Caco-2 (cell line): ENCODE measurements at regions not wholly inside any gene's neighbourhood (a gene's known extent, or its start where the extent isn't known, plus 50 kb on each side); places are given as distances from the start of the nearest gene placed in this dataset.
"Not testable (repeated sequence)": the region's sequence is repeated elsewhere in the genome, so short reads cannot be mapped to it uniquely, and the experiment has no call there.

ENCODE experiments used
- BruUV-seq: library from RNA; stranded (reverse); fragments of 400-500 nt; replicated peaks from 2 replicates; lab custom pipeline; 2021; lab: Mats Ljungman, UMichigan
- CTCF ChIA-PET: fragments of 300-600 bp; sonication (Branson Sonifier 250); formaldehyde crosslinking; loops from one replicate; lab custom pipeline; 2022; ENCODE audit warnings: antibody characterized with exemption; lab: Charles Lee
- POLR2A ChIA-PET: fragments of 300-600 bp; sonication (Branson Sonifier 250); formaldehyde crosslinking; loops from one replicate; lab custom pipeline; 2022; ENCODE audit warnings: antibody characterized with exemption; lab: Charles Lee
- DNase-seq, 2 experiments: peaks; one replicate each; pipeline versions ENCODE4 v3.0.0 to v3.0.0-alpha.2; 2020 to 2022
- H3K27me3 ChIP-seq: replicated peaks from 2 replicates; pipeline ENCODE4 v1.6.0; 2011; ENCODE audit warnings: low read length; ENCODE audit not compliant: control insufficient read depth, insufficient read depth
- H3K36me3 ChIP-seq: 2 replicates; pipeline ENCODE4 v1.5.1; 2011; ENCODE audit warnings: low read length; ENCODE audit not compliant: control insufficient read depth, insufficient read depth
- H3K4me1 ChIP-seq: fragments of 250-450 bp; sonication (Bioruptor Pico); 2 replicates; pipeline ENCODE4 v1.5.1; 2020; ENCODE audit warnings: mild to moderate bottlenecking
- H3K4me3 ChIP-seq: 2 replicates; pipeline ENCODE4 v1.5.1; 2011; ENCODE audit warnings: low read depth, mild to moderate bottlenecking, control low read depth, low read length
- H3K9me3 ChIP-seq: fragments of 250-450 bp; sonication (Bioruptor Pico); 2 replicates; pipeline ENCODE4 v1.5.1; 2020; ENCODE audit warnings: mild to moderate bottlenecking, moderate library complexity
- H3K27ac Mint-ChIP-seq: one replicate; pipeline ENCODE4 v1.8.0; 2022; ENCODE audit warnings: mixed read lengths; ENCODE audit not compliant: unreplicated experiment
- H3K27me3 Mint-ChIP-seq: one replicate; pipeline ENCODE4 v1.8.0; 2022; ENCODE audit warnings: mixed read lengths; ENCODE audit not compliant: insufficient read depth, unreplicated experiment
- H3K36me3 Mint-ChIP-seq: one replicate; pipeline ENCODE4 v1.8.0; 2022; ENCODE audit warnings: mild to moderate bottlenecking, mixed read lengths; ENCODE audit not compliant: insufficient read depth, unreplicated experiment
- H3K4me1 Mint-ChIP-seq: one replicate; pipeline ENCODE4 v1.8.0; 2022; ENCODE audit warnings: low read depth, mixed read lengths; ENCODE audit not compliant: unreplicated experiment
- H3K4me3 Mint-ChIP-seq: one replicate; pipeline ENCODE4 v1.8.0; 2022; ENCODE audit warnings: mild to moderate bottlenecking, moderate library complexity, mixed read lengths; ENCODE audit not compliant: unreplicated experiment
- H3K9me3 Mint-ChIP-seq: one replicate; pipeline ENCODE4 v1.8.0; 2022; ENCODE audit warnings: mixed read lengths; ENCODE audit not compliant: unreplicated experiment
- intact Hi-C: fragments of 100-400 bp; cut with micrococcal nuclease; formaldehyde crosslinking; loops from one replicate; pipeline ENCODE4 v1.10.0; 2022; ENCODE audit not compliant: unreplicated experiment
- TF ChIP-seq, protein P1 (sequence below), 2 experiments: fragments of 200-600 bp in 1 of 2; IDR thresholded peaks; 1 replicate in 1 of 2; 2 replicates in 1 of 2; pipeline versions ENCODE4 v1.5.1 to v1.8.0; 2011 to 2022; ENCODE audit warnings: antibody characterized with exemption in 1 of 2, control low read depth in 1 of 2, inconsistent platforms in 1 of 2, low read depth in 1 of 2, low read length in 1 of 2, mild to moderate bottlenecking in 1 of 2, moderate library complexity in 1 of 2; ENCODE audit not compliant: insufficient read depth in 1 of 2, severe bottlenecking in 1 of 2, unreplicated experiment in 1 of 2

DNA sequence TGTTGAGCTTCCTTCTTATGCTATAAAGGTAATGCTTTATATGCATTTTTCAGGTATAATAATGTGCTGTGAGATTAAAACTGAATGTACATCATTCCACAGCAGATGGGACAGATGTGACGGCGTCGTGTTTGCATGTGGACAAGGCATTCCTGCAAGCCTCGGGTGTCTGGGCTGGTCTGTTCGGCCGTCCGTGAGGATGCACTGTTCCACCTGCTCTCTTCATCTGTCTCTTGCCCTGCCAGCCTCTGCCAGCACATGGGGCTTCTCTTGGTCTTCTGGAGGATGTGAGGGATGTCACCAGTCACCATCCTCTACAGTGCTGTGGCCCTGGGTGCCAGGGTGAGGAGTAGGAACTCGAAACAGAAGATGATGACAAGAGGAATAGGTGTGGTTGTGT, 223.2 kb downstream of the ERMARD start:
- intact Hi-C loops, result no loop called here
- DNase-seq, result no peak
- ChIA-PET POLR2A (no interaction called here), CTCF (no interaction called here)
- H3K9me3 Mint-ChIP-seq, result no peaks in the 10 kb centered on the region
- H3K36me3 Mint-ChIP-seq, result no peaks in the 10 kb centered on the region
- H3K27me3 Mint-ChIP-seq, result no peaks in the 10 kb centered on the region
- H3K4me3 ChIP-seq, result no peak overlapping the region
- no peaks in the 10 kb centered on the region for H3K4me1 Mint-ChIP-seq
- BruUV-seq, result no TSS peak
- no peaks in the 10 kb centered on the region for H3K4me1 ChIP-seq
- H3K27ac Mint-ChIP-seq, result no peak overlapping the region
- H3K27me3 ChIP-seq, result no peaks in the 10 kb centered on the region
- no peak overlapping the region for H3K4me3 Mint-ChIP-seq
- H3K36me3 ChIP-seq, result no peaks in the 10 kb centered on the region
- TF ChIP-seq, protein P1, sequence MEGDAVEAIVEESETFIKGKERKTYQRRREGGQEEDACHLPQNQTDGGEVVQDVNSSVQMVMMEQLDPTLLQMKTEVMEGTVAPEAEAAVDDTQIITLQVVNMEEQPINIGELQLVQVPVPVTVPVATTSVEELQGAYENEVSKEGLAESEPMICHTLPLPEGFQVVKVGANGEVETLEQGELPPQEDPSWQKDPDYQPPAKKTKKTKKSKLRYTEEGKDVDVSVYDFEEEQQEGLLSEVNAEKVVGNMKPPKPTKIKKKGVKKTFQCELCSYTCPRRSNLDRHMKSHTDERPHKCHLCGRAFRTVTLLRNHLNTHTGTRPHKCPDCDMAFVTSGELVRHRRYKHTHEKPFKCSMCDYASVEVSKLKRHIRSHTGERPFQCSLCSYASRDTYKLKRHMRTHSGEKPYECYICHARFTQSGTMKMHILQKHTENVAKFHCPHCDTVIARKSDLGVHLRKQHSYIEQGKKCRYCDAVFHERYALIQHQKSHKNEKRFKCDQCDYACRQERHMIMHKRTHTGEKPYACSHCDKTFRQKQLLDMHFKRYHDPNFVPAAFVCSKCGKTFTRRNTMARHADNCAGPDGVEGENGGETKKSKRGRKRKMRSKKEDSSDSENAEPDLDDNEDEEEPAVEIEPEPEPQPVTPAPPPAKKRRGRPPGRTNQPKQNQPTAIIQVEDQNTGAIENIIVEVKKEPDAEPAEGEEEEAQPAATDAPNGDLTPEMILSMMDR (IDR thresholded peaks at IDR 0.05; ENCODE audit: insufficient read depth in 1 of 2, low read depth in 1 of 2, low read length in 1 of 2, severe bottlenecking in 1 of 2, unreplicated experiment in 1 of 2), result no peak
- H3K9me3 ChIP-seq, result no peaks in the 10 kb centered on the region

GRCh38 chr6:169973588-169974467, 222.4 kb downstream of the ERMARD start:
- H3K4me3 Mint-ChIP-seq, H3K36me3 Mint-ChIP-seq, DNase-seq, H3K4me3 ChIP-seq, CTCF ChIA-PET, H3K27me3 Mint-ChIP-seq, H3K9me3 ChIP-seq, H3K9me3 Mint-ChIP-seq, BruUV-seq, H3K36me3 ChIP-seq, H3K4me1 Mint-ChIP-seq, H3K27ac Mint-ChIP-seq, H3K27me3 ChIP-seq, intact Hi-C loops, POLR2A ChIA-PET, H3K4me1 ChIP-seq: not testable (repeated sequence)

GRCh38 chr6:169972736-169973135, 221.3 kb downstream of the ERMARD start:
- Histone ChIP-seq H3K4me1 (no peaks in the 10 kb centered on the region), H3K36me3 (no peaks in the 10 kb centered on the region), H3K9me3 (no peaks in the 10 kb centered on the region), H3K27me3 (no peaks in the 10 kb centered on the region), H3K4me3 (no peak overlapping the region)
- Mint-ChIP-seq H3K27ac (no peak overlapping the region), H3K4me3 (no peak overlapping the region), H3K4me1 (no peaks in the 10 kb centered on the region), H3K27me3 (no peaks in the 10 kb centered on the region), H3K9me3 (no peaks in the 10 kb centered on the region), H3K36me3 (no peaks in the 10 kb centered on the region)
- TF ChIP-seq, protein P1 (IDR thresholded peaks at IDR 0.05; ENCODE audit: insufficient read depth in 1 of 2, low read depth in 1 of 2, low read length in 1 of 2, severe bottlenecking in 1 of 2, unreplicated experiment in 1 of 2), result no peak
- POLR2A ChIA-PET, result no interaction called here
- CTCF ChIA-PET, result no interaction called here
- BruUV-seq, result no TSS peak
- peak in 1 of 2 experiments; percentile 21 for DNase-seq
- intact Hi-C loops, result no loop called here
